Stimulated activated naive CD8-positive, alpha-beta T cell treated with anti-CD3 and anti-CD28 coated beads, Interleukin-15, Interleukin-2, amounts not matched to agents 100 U/mL and 50 U/mL, for 24 hours (primary cell): ENCODE measurements at regions not wholly inside any gene's neighbourhood (a gene's known extent, or its start where the extent isn't known, plus 50 kb on each side); places are given as distances from the start of the nearest gene placed in this dataset.
"Not testable (repeated sequence)": the region's sequence is repeated elsewhere in the genome, so short reads cannot be mapped to it uniquely, and the experiment has no call there.

Experiments
- ATAC-seq: fragments of 150-1000 bp; cut with Tn5 transposase; one replicate; pipeline ENCODE4 v1.10.0; 2021
- DNase-seq: peaks from one replicate; pipeline ENCODE4 v3.0.0; 2021

- DNase-seq: no peak
- ATAC-seq: peak; percentile 64
Observed at GRCh38 chr3:28036599-28037575, 204.5 kb upstream of the CMC1 start.

GRCh38 chr3:28039234-28039633, 202.2 kb upstream of the CMC1 start:
- ATAC-seq: no peak
- DNase-seq: no peak

- ATAC-seq (no peak), DNase-seq (no peak)
Observed at GRCh38 chr3:28039829-28040228, 201.6 kb upstream of the CMC1 start.

GRCh38 chr3:28042095-28042635, 199.3 kb upstream of the CMC1 start:
- DNase-seq (no peak), ATAC-seq (no peak)

- DNase-seq (no peak), ATAC-seq (no peak)
Observed at GRCh38 chr3:28042707-28043106, 198.7 kb upstream of the CMC1 start.

DNA sequence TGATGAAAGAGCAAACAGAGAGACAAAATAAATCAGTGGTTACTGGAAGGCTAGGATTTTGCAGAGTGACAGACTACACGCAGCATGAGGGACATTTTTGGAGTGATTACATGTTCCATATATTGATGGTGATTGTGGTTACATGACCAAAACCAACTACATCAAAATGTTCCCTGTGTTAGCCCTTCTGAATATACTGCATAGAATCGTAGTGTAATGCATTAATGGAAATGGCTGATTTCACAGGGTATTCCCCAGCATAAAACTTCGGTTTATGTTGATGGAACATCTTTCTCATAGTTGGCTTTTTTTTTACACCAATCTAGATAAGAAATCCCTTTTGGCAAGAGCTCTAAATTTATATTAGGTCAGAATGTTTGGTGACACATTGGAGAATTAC, 191.3 kb upstream of the CMC1 start:
- no peak for DNase-seq
- peak; percentile 59 for ATAC-seq

DNA sequence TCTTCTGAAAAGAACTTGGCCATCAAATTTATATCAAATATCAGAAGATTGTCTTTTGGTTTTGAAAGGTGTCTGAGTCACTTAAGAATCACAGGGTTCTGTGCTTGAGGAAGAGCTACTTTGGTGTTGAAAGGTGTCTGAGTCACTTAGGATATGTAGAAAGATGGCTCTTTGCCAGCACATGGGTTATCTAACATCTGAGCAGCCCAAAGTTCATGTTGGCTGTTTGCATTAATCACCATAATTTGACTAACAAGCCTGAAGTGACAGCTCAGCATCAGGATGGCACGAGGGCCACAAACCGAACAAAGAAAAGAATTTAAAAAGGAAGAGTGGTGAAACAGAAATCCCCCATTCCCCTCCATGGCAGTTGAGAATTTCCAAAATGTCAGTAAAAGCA, 190.5 kb upstream of the CMC1 start:
- ATAC-seq (peak; percentile 87), DNase-seq (peak; percentile 42)

DNA sequence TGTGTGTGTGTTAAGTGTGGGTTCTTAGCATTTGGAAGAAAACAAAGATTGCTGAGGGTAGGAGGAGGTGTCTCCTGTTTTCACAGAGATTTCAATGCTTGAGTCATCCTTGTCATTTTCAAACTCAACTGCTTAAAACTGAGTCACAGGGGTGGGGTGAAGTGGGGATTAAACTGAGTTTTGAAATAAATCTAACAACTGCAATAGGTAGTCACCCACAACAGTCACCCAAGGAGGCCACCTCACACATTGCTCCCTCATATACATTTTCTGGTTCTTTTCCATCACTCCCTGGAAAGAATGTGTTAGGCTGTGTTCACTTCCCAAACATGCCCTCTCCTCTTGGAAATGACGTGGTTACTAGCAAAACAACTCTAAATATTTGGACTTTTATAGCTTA, 187.7 kb upstream of the CMC1 start:
- peak; percentile 16 for DNase-seq
- ATAC-seq: peak; percentile 85

DNA sequence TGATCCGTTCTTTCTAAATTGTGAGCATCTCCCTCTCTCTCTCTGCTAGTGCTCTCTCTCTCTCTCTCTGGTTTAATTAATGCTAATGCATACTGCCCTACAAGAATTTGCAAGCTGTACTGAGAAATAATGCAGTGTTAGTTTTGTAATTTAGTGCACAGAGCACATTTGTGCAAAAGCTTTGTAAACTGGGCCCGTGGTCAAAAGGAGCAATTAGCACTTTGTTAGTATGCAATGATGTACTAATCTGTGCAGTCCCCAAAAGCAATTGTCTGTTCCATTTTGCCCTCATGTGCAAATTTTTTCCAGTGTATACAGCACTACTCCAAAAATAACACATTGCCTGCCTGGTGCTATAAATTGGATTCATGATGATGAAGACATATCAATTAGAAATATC, 184.6 kb upstream of the CMC1 start:
- DNase-seq (no peak), ATAC-seq (no peak)

DNA sequence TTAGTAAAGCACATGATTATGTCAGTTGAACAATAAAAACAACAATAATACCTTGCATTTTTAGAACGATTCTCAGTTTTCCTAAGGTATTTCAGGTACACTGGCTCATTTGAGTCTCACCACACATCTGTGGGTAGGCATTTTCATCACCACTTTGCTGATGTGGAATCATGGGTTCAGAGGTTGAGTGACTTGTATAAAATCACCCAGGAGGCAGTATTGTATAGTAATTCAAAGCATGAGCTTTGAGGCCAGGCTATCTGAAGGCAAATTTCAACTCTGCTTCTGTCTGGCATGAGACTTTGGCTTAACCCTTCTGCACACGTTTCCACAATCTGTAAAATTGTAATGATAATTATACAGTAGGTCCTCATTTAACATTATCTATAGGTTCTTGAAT, 183.9 kb upstream of the CMC1 start:
- DNase-seq (no peak), ATAC-seq (no peak)

DNA sequence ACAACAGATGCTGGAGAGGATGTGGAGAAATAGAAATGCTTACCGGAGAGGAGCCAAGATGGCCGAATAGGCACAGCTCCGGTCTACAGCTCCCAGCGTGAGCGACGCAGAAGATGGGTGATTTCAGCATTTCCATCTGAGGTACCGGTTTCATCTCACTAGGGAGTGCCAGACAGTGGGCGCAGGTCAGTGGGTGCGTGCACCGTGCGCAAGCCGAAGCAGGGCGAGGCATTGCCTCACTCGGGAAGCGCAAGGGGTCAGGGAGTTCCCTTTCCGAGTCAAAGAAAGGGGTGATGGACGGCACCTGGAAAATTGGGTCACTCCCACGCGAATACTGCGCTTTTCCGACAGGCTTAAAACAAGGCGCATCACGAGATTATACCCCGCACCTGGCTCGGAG, 182.2 kb upstream of the CMC1 start:
- DNase-seq, ATAC-seq: not testable (repeated sequence)

GRCh38 chr3:28066020-28066419, 175.4 kb upstream of the CMC1 start:
- ATAC-seq (no peak), DNase-seq (no peak)

- DNase-seq (no peak), ATAC-seq (no peak)
Observed at GRCh38 chr3:28067014-28067413, 174.4 kb upstream of the CMC1 start.

GRCh38 chr3:28068342-28068741, 173.1 kb upstream of the CMC1 start:
- ATAC-seq (no peak), DNase-seq (no peak)

- ATAC-seq (no peak), DNase-seq (no peak)
Observed at GRCh38 chr3:28069438-28069837, 172.0 kb upstream of the CMC1 start.

GRCh38 chr3:28076246-28076645, 165.2 kb upstream of the CMC1 start:
- ATAC-seq (no peak), DNase-seq (no peak)

GRCh38 chr3:28077572-28077971, 163.8 kb upstream of the CMC1 start:
- ATAC-seq: no peak

GRCh38 chr3:28078536-28078935, 162.9 kb upstream of the CMC1 start:
- DNase-seq (no peak), ATAC-seq (no peak)

More at GRCh38 chr3:28077572-28077971, 163.8 kb upstream of the CMC1 start:
- DNase-seq: no peak

DNA sequence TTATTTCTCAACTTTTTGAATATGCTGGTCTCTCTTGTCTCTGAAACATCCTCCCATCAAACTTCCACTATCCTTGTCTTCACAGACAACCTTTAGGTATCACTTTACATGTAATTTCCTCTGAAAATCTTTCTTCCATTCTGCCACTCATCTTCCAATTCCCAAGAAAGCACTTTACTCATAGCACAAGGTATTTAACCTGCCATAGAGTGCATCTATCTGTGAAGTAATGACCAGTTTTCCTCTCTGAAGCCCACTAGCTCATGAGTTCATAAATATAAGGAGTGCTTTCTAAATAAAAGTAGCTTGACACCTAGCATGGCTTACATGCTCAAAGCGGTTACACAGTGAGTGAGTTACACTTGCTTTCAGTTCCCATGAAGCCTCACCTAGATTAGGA, 160.7 kb upstream of the CMC1 start:
- ATAC-seq (no peak), DNase-seq (no peak)

GRCh38 chr3:28081533-28081947, 159.9 kb upstream of the CMC1 start:
- ATAC-seq: no peak

DNA sequence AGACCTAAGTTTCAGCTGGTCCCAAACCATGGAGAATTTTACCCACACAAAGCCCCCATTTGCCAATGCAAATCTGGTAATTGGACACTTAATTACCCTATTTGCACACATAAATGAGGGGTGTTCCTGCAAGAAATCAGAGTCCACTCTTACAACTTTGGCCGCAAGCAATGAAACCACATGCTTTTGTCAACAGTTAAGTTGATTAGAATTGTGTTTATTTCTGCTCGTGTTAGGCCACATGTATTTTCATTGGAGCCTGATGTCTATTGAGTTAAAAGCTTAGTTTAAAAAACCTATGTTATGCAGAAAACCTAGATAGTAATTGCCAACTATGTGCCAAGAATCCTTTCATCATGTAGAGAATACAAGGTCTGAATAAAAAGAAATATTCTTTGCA, 153.8 kb upstream of the CMC1 start:
- DNase-seq (no peak), ATAC-seq (no peak)

More at GRCh38 chr3:28081533-28081947, 159.9 kb upstream of the CMC1 start:
- no peak for DNase-seq

DNA sequence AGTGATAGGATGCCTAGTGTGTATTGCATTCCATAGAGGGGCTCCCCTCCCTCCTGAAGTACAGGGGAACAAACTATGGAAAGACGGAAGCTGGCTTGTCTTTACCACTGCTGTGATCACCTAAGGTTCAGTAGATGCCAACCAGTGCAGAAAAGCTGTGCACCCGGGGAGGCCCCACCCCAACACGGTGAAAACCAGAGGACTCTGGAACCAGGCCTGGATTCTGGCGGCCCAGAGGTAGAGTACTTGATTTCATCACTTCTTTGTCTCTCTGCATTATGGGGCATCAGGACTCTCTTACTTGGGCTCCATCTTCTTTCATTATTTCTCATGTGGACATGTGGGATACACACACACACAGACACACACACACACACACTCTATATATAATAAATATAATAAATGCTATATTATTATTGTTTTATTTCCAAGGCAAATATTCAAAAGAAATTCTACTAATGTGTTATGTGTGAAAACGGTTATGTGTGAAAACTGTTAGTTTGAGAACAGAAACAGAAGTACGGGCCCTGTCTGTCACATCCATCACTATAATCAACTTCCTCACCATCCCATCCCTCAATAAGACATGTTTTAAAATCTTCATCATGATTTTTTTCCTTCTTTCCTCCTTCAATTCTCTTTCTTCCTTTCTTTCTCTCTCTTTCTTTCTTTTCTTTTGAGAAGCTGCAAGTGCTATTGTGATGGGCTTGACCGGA, 152.4 kb upstream of the CMC1 start:
- ATAC-seq: no peak
- no peak for DNase-seq

DNA sequence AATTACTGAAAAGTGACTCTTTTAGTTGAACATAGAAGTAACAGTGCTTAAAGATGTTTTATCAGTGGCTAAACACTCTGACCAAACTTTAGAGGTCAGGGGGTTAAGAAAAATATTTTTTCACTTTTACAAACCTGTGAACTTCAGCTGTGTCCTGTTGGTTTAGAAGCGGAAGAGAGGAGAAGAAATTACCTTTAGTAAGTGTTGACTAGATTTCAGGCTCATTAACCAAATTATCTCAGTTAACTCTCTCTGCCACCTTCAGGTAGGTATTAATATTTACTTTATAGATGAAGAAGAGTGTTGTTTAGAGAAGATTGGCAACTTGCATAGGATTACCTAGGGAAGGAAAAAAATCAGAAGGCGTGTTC, 151.9 kb upstream of the CMC1 start:
- DNase-seq (no peak), ATAC-seq (no peak)
